ENCODE measurements at regions not wholly inside any gene's neighbourhood (a gene's known extent, or its start where the extent isn't known, plus 50 kb on each side); places are given as distances from the start of the nearest gene placed in this dataset.

DNA sequence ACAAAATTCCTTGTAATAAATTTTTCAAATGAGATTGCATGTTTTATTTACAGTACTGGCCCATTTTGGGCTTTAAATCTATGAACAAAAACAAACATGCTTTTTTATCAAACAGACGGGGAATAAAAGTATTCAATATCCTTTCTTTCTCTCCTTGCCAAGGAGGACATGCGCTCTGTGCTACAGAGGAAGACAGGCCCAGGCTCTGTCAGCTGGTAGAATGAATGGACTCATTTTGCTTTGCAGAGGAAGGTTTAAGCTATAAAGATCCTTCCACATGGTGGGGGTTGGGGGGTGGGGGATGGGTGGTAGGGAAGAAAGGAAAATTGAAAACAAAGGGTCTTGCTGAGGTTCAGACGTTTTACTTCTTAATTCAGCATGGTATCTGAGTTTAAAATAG is 575.6 kb downstream of the INSC start:
- Histone ChIP-seq H3K4me3 (no peak overlapping the region), H3K4me1 (replicated peaks in 1 of 2) (no peaks in the 10 kb centered on the region), H3K9me3 (replicated peaks in 1 of 3) (no peaks in the 10 kb centered on the region), H3K27me3 (no peaks in the 10 kb centered on the region), H3K36me3 (replicated peaks in 1 of 2) (no peaks in the 10 kb centered on the region), H3K27ac (no peak overlapping the region)
- DNase-seq: no peak
- intact Hi-C loops (cut with DNase I): no loop called here
- TF ChIP-seq CTCF (IDR thresholded peaks at IDR 0.05) (no peak), POLR2A (IDR thresholded peaks at IDR 0.05) (no peak)
- WGBS, 4 donors: 55 to 67% (median 63%) methylated on average over 3 of the region's 3 CpGs

DNA sequence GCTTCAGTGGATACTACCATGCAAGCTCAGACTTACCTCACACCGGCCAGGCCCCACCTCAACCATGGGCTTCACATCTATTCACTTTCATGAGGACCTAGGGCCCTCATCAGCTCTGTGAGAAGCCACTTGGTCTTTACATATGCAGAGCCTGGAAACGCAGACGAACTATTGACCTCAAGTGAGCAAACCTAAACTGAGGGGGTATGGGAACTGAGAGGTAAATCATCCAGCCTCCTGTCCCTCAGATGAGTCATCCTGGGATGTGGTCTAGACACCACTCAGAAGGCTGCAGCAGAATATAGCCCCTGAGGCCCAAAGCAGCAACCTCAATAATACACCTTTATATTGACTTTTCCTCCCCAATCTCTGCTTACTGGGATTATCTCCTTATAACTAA is 578.0 kb downstream of the INSC start:
- intact Hi-C loops (cut with DNase I): no loop called here
- TF ChIP-seq POLR2A (IDR thresholded peaks at IDR 0.05) (no peak), CTCF (IDR thresholded peaks at IDR 0.05) (no peak)
- Histone ChIP-seq H3K4me1 (replicated peaks in 1 of 2) (no peaks in the 10 kb centered on the region), H3K36me3 (replicated peaks in 1 of 2) (no peaks in the 10 kb centered on the region), H3K4me3 (no peak overlapping the region), H3K9me3 (replicated peaks in 1 of 3) (no peaks in the 10 kb centered on the region), H3K27me3 (no peaks in the 10 kb centered on the region), H3K27ac (no peak overlapping the region)
- 92 to 98% (median 95%) methylated on average over 3 of the region's 3 CpGs for WGBS, 4 donors
- DNase-seq: no peak

- Histone ChIP-seq H3K27ac (no peak overlapping the region), H3K4me3 (no peak overlapping the region), H3K9me3 (replicated peaks in 1 of 3) (no peaks in the 10 kb centered on the region), H3K36me3 (replicated peaks in 1 of 2) (no peaks in the 10 kb centered on the region), H3K27me3 (no peaks in the 10 kb centered on the region), H3K4me1 (replicated peaks in 1 of 2) (no peaks in the 10 kb centered on the region)
- 83 to 86% (median 85%) methylated on average over 3 of the region's 3 CpGs for WGBS, 4 donors
- TF ChIP-seq CTCF (IDR thresholded peaks at IDR 0.05) (no peak), POLR2A (IDR thresholded peaks at IDR 0.05) (no peak)
- intact Hi-C loops (cut with DNase I): no loop called here
- DNase-seq: no peak
Measured at GRCh38 chr11:15695096-15695721, 580.5 kb downstream of the INSC start.

GRCh38 chr11:15696069-15696468 is 581.3 kb downstream of the INSC start:
- DNase-seq: no peak
- intact Hi-C loops (cut with DNase I): no loop called here
- no peak overlapping the region for H3K27ac ChIP-seq
- no peaks in the 10 kb centered on the region for H3K27me3 ChIP-seq
- H3K4me3 ChIP-seq: no peak overlapping the region
- H3K36me3 ChIP-seq (replicated peaks in 1 of 2): no peaks in the 10 kb centered on the region
- no peaks in the 10 kb centered on the region for H3K9me3 ChIP-seq (replicated peaks in 1 of 3)
- TF ChIP-seq CTCF (IDR thresholded peaks at IDR 0.05): no peak
- TF ChIP-seq POLR2A (IDR thresholded peaks at IDR 0.05): no peak
- H3K4me1 ChIP-seq (replicated peaks in 1 of 2): no peaks in the 10 kb centered on the region
- WGBS, 4 donors: 70 to 80% (median 78%) methylated on average over 3 of the region's 3 CpGs
